ENCODE measurements at regions not wholly inside any gene's neighbourhood (a gene's known extent, or its start where the extent isn't known, plus 50 kb on each side); places are given as distances from the start of the nearest gene placed in this dataset.

DNA sequence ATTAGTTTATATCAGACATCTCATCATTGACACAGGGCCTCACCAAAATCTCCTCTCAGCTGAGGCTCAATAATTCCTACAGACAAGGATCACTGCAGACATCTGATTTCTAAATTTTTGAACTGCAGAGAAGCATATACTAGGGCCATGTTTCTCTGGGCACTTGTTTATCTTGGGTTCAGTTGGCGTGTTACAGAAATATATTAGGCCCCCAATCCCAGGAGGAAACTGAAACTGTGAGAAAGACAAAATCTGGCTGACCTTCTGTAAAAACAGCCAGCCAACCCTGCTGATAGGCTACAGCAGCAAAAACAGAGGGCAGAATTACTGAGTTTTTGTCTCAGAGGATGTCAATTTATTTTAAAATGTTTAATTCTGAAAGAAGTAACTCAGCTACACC lies 634.6 kb downstream of the ETNK1 start:
- Histone ChIP-seq H4K20me1 (ENCODE audit: control insufficient read depth, insufficient read depth, low read length, poor library complexity, severe bottlenecking) (no peaks in the 10 kb centered on the region), H3K27me3 (replicated peaks in 1 of 4; ENCODE audit: control extremely low read depth in 1 of 4, control insufficient read depth in 3 of 4, insufficient read depth in 4 of 4, low read length in 3 of 4) (no peaks in the 10 kb centered on the region), H3K4me3 (ENCODE audit: control extremely low read depth in 1 of 5, extremely low read depth in 1 of 5, insufficient read depth in 1 of 5, low read depth in 2 of 5, low read length in 4 of 5) (no peak overlapping the region), H3K27ac (ENCODE audit: low read length in 2 of 2) (no peak overlapping the region), H3K36me3 (replicated peaks in 1 of 2; ENCODE audit: control extremely low read depth in 1 of 2, control insufficient read depth in 1 of 2, extremely low read depth in 1 of 2, insufficient read depth in 2 of 2, low read length in 1 of 2) (no peaks in the 10 kb centered on the region), H3K4me1 (ENCODE audit: control insufficient read depth in 2 of 2, insufficient read depth in 2 of 2, low read length in 2 of 2) (no peaks in the 10 kb centered on the region), H3K79me2 (ENCODE audit: control insufficient read depth, insufficient read depth, low read length) (no peaks in the 10 kb centered on the region), H3K9ac (ENCODE audit: low read length) (no peak overlapping the region), H3K9me3 (ENCODE audit: control extremely low read depth in 1 of 3, control insufficient read depth in 2 of 3, insufficient read depth in 1 of 3, low read length in 2 of 3) (no peaks in the 10 kb centered on the region), H2AFZ (ENCODE audit: insufficient read depth, low read depth, low read length, poor library complexity, severe bottlenecking) (no peak overlapping the region), H3K4me2 (replicated peaks; ENCODE audit: low read depth, low read length, poor library complexity, severe bottlenecking) (no peak overlapping the region)
- TF ChIP-seq CTCF (IDR thresholded peaks at IDR 0.05) = no peak
- TF ChIP-seq EZH2 (IDR thresholded peaks at IDR 0.05; ENCODE audit: borderline replicate concordance, insufficient read depth, low read depth, low read length, poor library complexity, severe bottlenecking) = no peak
- intact Hi-C loops (cut with micrococcal nuclease) = no loop called here
- POLR2A ChIA-PET = no interaction called here
- DNase-seq (no peak), ATAC-seq (ENCODE audit: low read depth) (no peak)
- 86% methylated on average over 1 of the region's 1 CpG for WGBS (ENCODE audit: insufficient coverage)
- peaks cover 5% of the 10 kb centered on the region for H3K27me3 Mint-ChIP-seq
- H3K4me3 Mint-ChIP-seq = no peak overlapping the region
- H3K4me1 Mint-ChIP-seq = no peaks in the 10 kb centered on the region
- no peak overlapping the region for H3K27ac Mint-ChIP-seq
- CTCF ChIA-PET = no interaction called here
- H3K9me3 Mint-ChIP-seq (ENCODE audit: insufficient read depth) = no peaks in the 10 kb centered on the region

- H3K4me1 ChIP-seq (ENCODE audit: control insufficient read depth in 2 of 2, insufficient read depth in 2 of 2, low read length in 2 of 2) = no peaks in the 10 kb centered on the region
- no peak overlapping the region for H3K4me3 Mint-ChIP-seq
- intact Hi-C loops (cut with micrococcal nuclease) = no loop called here
Measured at GRCh38 chr12:23262670-23263069, 637.7 kb downstream of the ETNK1 start.

More at GRCh38 chr12:23262670-23263069, 637.7 kb downstream of the ETNK1 start:
- H4K20me1 ChIP-seq (ENCODE audit: control insufficient read depth, insufficient read depth, low read length, poor library complexity, severe bottlenecking) = no peaks in the 10 kb centered on the region
- H3K9me3 ChIP-seq (ENCODE audit: control extremely low read depth in 1 of 3, control insufficient read depth in 2 of 3, insufficient read depth in 1 of 3, low read length in 2 of 3) = no peaks in the 10 kb centered on the region
- ChIA-PET POLR2A (no interaction called here), CTCF (no interaction called here)
- no peak overlapping the region for H3K4me3 ChIP-seq (ENCODE audit: control extremely low read depth in 1 of 5, extremely low read depth in 1 of 5, insufficient read depth in 1 of 5, low read depth in 2 of 5, low read length in 4 of 5)
- H3K36me3 ChIP-seq (replicated peaks in 1 of 2; ENCODE audit: control extremely low read depth in 1 of 2, control insufficient read depth in 1 of 2, extremely low read depth in 1 of 2, insufficient read depth in 2 of 2, low read length in 1 of 2) = no peaks in the 10 kb centered on the region
- Mint-ChIP-seq H3K27me3 (no peaks in the 10 kb centered on the region), H3K4me1 (no peaks in the 10 kb centered on the region), H3K27ac (no peak overlapping the region), H3K9me3 (ENCODE audit: insufficient read depth) (no peaks in the 10 kb centered on the region)
- no peak overlapping the region for H3K9ac ChIP-seq (ENCODE audit: low read length)
- H2AFZ ChIP-seq (ENCODE audit: insufficient read depth, low read depth, low read length, poor library complexity, severe bottlenecking) = no peak overlapping the region
- no peak overlapping the region for H3K27ac ChIP-seq (ENCODE audit: low read length in 2 of 2)
- no peak overlapping the region for H3K4me2 ChIP-seq (replicated peaks; ENCODE audit: low read depth, low read length, poor library complexity, severe bottlenecking)
- ATAC-seq (ENCODE audit: low read depth) = no peak
- DNase-seq = no peak
- no peaks in the 10 kb centered on the region for H3K27me3 ChIP-seq (replicated peaks in 1 of 4; ENCODE audit: control extremely low read depth in 1 of 4, control insufficient read depth in 3 of 4, insufficient read depth in 4 of 4, low read length in 3 of 4)
- TF ChIP-seq EZH2 (IDR thresholded peaks at IDR 0.05; ENCODE audit: borderline replicate concordance, insufficient read depth, low read depth, low read length, poor library complexity, severe bottlenecking) = no peak
- WGBS (ENCODE audit: insufficient coverage) = no CpG with 5 or more reads among the region's 4 CpGs
- H3K79me2 ChIP-seq (ENCODE audit: control insufficient read depth, insufficient read depth, low read length) = no peaks in the 10 kb centered on the region

Measured in B cell (primary cell).